ENCODE measurements at regions not wholly inside any gene's neighbourhood (a gene's known extent, or its start where the extent isn't known, plus 50 kb on each side); places are given as distances from the start of the nearest gene placed in this dataset.

GRCh38 chr10:23538968-23539367 lies 100.1 kb downstream of the OTUD1 start:
- TF ChIP-seq TAF1 (IDR thresholded peaks at IDR 0.05; ENCODE audit: borderline replicate concordance, insufficient read depth, low read length) (no peak), FOXP2 (optimal IDR thresholded peaks at IDR 0.05; ENCODE audit: borderline replicate concordance, extremely low read depth, extremely low read length, insufficient read depth) (no peak), POLR2AphosphoS5 (IDR thresholded peaks at IDR 0.05; ENCODE audit: low read depth, low read length) (no peak)

- TF ChIP-seq, protein P1, sequence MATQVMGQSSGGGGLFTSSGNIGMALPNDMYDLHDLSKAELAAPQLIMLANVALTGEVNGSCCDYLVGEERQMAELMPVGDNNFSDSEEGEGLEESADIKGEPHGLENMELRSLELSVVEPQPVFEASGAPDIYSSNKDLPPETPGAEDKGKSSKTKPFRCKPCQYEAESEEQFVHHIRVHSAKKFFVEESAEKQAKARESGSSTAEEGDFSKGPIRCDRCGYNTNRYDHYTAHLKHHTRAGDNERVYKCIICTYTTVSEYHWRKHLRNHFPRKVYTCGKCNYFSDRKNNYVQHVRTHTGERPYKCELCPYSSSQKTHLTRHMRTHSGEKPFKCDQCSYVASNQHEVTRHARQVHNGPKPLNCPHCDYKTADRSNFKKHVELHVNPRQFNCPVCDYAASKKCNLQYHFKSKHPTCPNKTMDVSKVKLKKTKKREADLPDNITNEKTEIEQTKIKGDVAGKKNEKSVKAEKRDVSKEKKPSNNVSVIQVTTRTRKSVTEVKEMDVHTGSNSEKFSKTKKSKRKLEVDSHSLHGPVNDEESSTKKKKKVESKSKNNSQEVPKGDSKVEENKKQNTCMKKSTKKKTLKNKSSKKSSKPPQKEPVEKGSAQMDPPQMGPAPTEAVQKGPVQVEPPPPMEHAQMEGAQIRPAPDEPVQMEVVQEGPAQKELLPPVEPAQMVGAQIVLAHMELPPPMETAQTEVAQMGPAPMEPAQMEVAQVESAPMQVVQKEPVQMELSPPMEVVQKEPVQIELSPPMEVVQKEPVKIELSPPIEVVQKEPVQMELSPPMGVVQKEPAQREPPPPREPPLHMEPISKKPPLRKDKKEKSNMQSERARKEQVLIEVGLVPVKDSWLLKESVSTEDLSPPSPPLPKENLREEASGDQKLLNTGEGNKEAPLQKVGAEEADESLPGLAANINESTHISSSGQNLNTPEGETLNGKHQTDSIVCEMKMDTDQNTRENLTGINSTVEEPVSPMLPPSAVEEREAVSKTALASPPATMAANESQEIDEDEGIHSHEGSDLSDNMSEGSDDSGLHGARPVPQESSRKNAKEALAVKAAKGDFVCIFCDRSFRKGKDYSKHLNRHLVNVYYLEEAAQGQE (IDR thresholded peaks at IDR 0.05; ENCODE audit: insufficient read depth in 1 of 2, low read depth in 2 of 2, low read length in 2 of 2), result no peak
- TF ChIP-seq POLR2AphosphoS5 (IDR thresholded peaks at IDR 0.05; ENCODE audit: low read depth, low read length) (no peak), TAF1 (IDR thresholded peaks at IDR 0.05; ENCODE audit: borderline replicate concordance, insufficient read depth, low read length) (no peak), FOXP2 (optimal IDR thresholded peaks at IDR 0.05; ENCODE audit: borderline replicate concordance, extremely low read depth, extremely low read length, insufficient read depth) (no peak), SIN3A (IDR thresholded peaks at IDR 0.05; ENCODE audit: borderline replicate concordance, insufficient read depth, low read length) (no peak)
Measured at GRCh38 chr10:23540401-23541030, 101.6 kb downstream of the OTUD1 start.

GRCh38 chr10:23543691-23544380 lies 105.0 kb downstream of the OTUD1 start:
- TF ChIP-seq TAF1 (IDR thresholded peaks at IDR 0.05; ENCODE audit: borderline replicate concordance, insufficient read depth, low read length), result no peak
- TF ChIP-seq, protein P1 (IDR thresholded peaks at IDR 0.05; ENCODE audit: insufficient read depth in 1 of 2, low read depth in 2 of 2, low read length in 2 of 2), result no peak
- TF ChIP-seq SIN3A (IDR thresholded peaks at IDR 0.05; ENCODE audit: borderline replicate concordance, insufficient read depth, low read length), result no peak
- TF ChIP-seq POLR2AphosphoS5 (IDR thresholded peaks at IDR 0.05; ENCODE audit: low read depth, low read length), result no peak
- TF ChIP-seq FOXP2 (optimal IDR thresholded peaks at IDR 0.05; ENCODE audit: borderline replicate concordance, extremely low read depth, extremely low read length, insufficient read depth), result no peak

- TF ChIP-seq POLR2AphosphoS5 (IDR thresholded peaks at IDR 0.05; ENCODE audit: low read depth, low read length) (no peak), FOXP2 (optimal IDR thresholded peaks at IDR 0.05; ENCODE audit: borderline replicate concordance, extremely low read depth, extremely low read length, insufficient read depth) (no peak)
Measured at GRCh38 chr10:23556727-23557440, 118.0 kb downstream of the OTUD1 start.

GRCh38 chr10:23557777-23558176 lies 118.9 kb downstream of the OTUD1 start:
- no peak for TF ChIP-seq SIN3A (IDR thresholded peaks at IDR 0.05; ENCODE audit: borderline replicate concordance, insufficient read depth, low read length)
- TF ChIP-seq FOXP2 (optimal IDR thresholded peaks at IDR 0.05; ENCODE audit: borderline replicate concordance, extremely low read depth, extremely low read length, insufficient read depth), result no peak
- TF ChIP-seq POLR2AphosphoS5 (IDR thresholded peaks at IDR 0.05; ENCODE audit: low read depth, low read length), result no peak
- TF ChIP-seq TAF1 (IDR thresholded peaks at IDR 0.05; ENCODE audit: borderline replicate concordance, insufficient read depth, low read length), result no peak
- TF ChIP-seq, protein P1 (IDR thresholded peaks at IDR 0.05; ENCODE audit: insufficient read depth in 1 of 2, low read depth in 2 of 2, low read length in 2 of 2), result no peak
